ENCODE measurements at regions not wholly inside any gene's neighbourhood (a gene's known extent, or its start where the extent isn't known, plus 50 kb on each side); places are given as distances from the start of the nearest gene placed in this dataset.

GRCh38 chr4:34850968-34851367 is 1393.3 kb downstream of the ARAP2 start:
- TF ChIP-seq POLR2A (IDR thresholded peaks at IDR 0.05; ENCODE audit: low read length) (no peak), GATA1 (IDR thresholded peaks at IDR 0.05; ENCODE audit: low read depth, low read length) (no peak)
